NCI-H748 (cell line): ENCODE measurements at regions not wholly inside any gene's neighbourhood (a gene's known extent, or its start where the extent isn't known, plus 50 kb on each side); places are given as distances from the start of the nearest gene placed in this dataset.
"Not testable (repeated sequence)": the region's sequence is repeated elsewhere in the genome, so short reads cannot be mapped to it uniquely, and the experiment has no call there.

Source experiments
- DNase-seq: peaks from one replicate; lab custom pipeline; 2025; ENCODE audit not compliant: unreplicated experiment; lab: John Stamatoyannopoulos, UW

DNA sequence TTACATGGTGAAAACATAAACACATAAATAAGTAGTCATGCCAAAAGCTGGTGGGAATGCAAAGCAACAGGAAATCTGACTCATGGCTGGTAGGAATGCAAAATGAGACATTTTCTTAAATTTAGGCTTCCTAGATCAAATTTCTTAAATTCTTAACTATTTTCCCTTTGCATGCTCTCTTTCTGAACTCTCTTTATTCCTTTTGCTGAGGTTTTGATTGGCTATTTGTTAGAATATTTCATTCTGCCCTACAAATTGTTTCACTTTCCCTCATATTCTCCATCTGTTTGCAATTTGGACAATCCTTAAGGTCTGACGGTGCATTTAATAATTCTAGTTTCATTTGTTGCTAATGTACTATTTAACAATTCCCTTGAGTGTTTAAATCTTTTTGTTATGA is 437.5 kb upstream of the RGS17 start:
- DNase-seq: no peak

DNA sequence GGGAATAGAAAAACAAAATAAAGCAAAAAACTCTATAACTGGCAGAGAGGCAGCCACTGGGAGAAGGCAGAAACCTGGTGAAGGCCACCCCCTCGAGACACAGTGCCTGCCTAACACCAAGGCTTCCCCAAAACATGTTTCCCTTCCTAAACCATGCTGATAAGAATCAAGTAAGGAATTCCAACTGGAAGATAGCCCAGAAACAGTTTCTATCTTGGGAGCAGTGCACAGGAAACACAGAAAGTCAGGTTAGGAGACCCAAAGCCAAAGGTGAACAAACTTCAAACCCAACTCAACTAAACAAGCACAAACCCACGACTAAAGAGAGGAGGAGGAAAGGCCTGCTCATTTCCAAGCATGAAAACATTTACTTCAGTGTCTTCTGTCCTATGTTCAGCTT is 433.7 kb upstream of the RGS17 start:
- DNase-seq: no peak

DNA sequence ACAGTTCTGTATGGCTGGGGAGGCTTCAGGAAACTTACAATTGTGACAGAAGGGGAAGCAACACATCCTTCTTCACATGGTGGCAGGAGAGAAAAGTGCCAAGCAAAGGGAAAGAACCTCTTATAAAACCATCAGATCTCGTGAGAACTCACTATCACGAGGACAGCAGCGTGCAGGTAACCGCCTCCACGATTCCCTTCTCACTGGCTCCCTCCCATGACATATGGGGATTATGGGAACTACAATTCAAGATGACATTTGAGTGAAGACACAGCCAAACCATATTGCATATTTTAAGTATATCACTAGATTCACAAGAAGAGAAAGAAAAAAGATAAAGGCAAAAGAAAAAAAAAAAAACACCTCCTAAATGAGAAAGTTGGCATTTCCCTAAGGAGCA is 431.9 kb upstream of the RGS17 start:
- DNase-seq: no peak

- DNase-seq: no peak
Measured at GRCh38 chr6:153553627-153554026, 422.5 kb upstream of the RGS17 start.

GRCh38 chr6:153539602-153540001 is 408.5 kb upstream of the RGS17 start:
- DNase-seq: no peak

GRCh38 chr6:153538491-153538890 is 407.4 kb upstream of the RGS17 start:
- no peak for DNase-seq

DNA sequence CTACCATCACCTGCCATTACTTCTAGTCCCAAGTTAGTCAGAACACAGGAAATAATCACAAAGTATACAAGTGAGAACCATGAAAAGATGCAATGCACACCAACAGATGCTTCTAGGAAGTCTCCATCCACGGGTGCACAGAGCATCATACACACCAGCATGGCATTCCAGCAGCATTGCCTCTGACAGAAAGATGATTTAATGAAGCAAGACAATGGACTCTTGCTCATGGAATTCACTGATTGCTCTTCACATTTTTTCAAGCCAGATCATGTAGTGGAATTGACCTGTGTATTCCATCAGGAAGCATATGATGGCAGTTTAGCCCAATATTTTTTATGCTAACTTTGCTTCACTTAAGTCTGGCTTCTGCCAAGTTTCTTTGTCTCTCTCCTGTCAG is 406.3 kb upstream of the RGS17 start:
- no peak for DNase-seq

DNA sequence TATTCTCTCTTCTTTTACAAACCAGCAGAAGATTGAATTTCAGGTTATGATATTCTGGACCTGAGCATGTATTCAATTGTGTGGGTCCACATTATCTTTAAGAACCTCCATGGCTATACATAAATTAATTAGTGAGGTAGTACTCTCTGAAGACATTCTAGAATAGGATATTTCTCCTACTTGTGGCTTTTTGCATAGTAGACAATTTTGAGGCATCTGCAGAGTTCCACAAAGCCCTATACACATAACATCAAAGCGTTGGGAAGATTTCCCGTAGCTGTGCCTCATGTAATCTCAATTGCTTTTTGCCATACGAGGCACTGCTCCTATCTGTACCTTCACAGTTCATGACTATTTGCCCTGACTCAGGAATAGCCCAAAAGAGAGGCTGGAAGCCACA is 395.4 kb upstream of the RGS17 start:
- DNase-seq: no peak

GRCh38 chr6:153525998-153526397 is 394.9 kb upstream of the RGS17 start:
- no peak for DNase-seq

DNA sequence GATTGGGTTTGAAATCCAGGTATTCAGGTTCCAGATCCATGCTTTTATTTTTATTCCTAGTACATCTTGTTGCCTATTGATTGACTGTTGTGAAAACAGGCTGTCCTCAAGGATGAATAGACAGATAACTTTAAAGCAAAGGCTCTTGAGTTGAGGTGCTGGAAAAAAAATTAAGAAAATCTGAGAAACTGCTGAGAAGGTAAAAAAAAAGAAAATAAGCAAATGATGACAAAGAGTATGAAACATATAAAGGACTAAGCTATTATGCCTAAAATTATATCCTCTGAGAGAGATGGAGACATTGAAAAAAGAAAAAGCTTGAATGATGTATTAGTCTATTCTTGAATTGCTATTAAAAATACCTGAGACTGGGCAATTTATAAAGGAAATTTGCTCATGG is 392.3 kb upstream of the RGS17 start:
- no peak for DNase-seq

- peak; percentile 24 for DNase-seq
Measured at GRCh38 chr6:153511896-153512496, 380.9 kb upstream of the RGS17 start.

GRCh38 chr6:153503810-153504209 is 372.7 kb upstream of the RGS17 start:
- no peak for DNase-seq

DNA sequence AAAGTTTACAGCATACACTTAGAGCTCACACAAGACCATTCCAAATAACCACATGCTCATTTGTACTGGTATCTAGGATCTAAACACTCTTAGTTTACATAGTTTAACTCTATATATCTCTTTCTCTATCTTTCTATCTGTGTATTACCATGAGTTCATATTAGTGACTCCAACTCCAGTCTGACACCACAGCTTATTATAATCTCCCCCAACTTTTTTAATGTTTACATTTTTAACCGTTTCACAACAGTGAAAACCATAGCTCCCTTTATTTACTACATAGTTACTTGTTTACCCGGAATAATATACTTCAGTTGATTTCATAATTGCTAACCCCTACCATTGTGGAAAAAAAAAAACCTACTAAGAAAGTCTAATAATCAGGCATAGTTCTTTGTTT is 362.4 kb upstream of the RGS17 start:
- DNase-seq: no peak

DNA sequence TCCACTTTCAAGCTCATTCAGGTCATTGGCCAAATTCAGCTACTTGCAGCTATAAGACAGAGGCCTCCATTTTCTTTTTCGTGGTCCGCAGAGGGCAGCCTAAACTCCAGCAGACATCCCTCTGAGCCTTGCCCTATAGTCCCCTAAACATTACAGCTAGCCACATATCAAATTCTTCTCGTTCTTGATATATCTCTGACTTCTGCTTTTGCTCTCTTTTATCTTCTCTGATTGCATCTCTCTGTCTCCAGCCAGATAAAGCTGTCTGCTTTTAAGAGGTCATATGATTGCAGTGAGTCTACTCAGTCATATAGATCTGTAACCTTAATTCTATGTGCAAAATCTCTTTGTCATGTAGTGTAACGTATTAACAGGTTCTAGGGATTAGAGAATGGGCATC is 358.4 kb upstream of the RGS17 start:
- DNase-seq: no peak

- no peak for DNase-seq
Measured at GRCh38 chr6:153488267-153488666, 357.2 kb upstream of the RGS17 start.

DNA sequence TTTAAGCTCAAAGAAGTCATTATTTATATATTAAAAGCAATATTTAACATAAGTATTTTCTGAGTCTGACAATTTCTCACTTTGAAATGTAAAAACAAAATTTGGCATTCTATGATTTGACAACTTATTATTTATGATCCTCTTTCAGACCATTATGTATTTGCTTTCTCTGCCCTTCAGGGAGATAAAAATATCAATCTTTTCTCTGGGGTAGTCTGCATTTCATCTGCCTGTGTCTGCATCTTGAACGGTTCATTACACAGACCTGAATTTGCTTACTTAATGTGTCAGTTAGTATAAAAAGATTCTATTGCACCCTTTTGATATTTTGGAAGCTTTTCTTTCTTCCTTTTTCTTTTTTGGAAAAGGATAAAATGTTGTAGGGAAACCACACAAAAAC is 354.0 kb upstream of the RGS17 start:
- DNase-seq: no peak

DNA sequence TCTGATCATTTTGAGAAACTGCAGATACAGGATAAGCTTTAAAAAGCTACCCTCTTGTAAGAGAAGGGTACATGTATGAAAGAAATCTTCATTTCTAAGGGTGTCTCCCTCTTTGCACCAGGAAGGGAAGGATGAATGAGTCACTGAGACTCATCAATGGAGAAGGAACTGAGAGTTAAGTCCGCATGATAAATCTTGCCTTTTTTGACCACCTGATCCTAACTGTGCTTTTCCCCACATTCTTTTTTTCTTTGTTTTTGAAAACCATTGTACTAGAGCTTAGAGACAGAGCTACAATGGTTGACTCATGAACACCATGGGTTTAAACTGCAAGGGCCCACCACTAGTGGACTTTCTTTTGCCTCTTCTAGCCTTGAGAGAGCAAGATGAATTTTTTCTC is 353.0 kb upstream of the RGS17 start:
- no peak for DNase-seq

GRCh38 chr6:153476243-153476642 is 345.2 kb upstream of the RGS17 start:
- no peak for DNase-seq

DNA sequence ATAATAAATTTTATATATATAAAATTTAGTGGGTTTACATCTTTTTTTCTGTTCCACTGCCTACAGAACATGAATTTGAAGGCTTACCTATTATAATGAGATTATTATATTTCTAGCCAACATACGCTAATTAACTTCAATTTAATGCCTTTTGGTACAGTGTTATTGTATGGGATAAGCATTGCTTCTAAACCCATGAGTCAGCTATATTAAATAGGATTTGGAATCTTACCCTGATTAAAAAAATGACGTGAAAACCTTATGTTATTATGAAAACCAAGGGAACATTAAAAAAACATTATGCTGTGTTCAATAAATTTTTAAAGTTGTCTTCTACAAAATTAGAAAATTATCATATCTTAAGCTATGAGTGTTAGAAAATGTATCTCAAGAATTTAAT is 334.0 kb upstream of the RGS17 start:
- DNase-seq: no peak

DNA sequence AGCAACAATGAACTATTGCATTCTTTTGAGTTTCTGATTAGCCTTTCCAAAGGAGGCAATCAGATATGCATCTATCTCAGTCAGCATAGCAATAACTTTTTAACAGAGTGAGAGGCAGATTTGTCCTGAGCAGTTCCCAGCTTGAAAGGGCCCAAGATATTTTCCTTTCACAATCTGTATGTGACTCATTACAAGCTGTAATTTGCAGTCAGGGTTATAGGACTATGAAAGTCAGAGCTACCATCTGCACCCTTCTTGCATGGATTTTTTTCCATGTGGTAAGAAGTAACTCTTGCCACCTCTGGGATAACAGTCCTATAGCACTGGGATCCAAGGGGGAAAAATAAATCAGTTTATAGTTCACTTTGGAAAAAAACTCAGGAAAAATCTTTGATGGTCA is 318.2 kb upstream of the RGS17 start:
- DNase-seq: no peak

- not testable (repeated sequence) for DNase-seq
Measured at GRCh38 chr6:153442749-153443148, 311.7 kb upstream of the RGS17 start.

DNA sequence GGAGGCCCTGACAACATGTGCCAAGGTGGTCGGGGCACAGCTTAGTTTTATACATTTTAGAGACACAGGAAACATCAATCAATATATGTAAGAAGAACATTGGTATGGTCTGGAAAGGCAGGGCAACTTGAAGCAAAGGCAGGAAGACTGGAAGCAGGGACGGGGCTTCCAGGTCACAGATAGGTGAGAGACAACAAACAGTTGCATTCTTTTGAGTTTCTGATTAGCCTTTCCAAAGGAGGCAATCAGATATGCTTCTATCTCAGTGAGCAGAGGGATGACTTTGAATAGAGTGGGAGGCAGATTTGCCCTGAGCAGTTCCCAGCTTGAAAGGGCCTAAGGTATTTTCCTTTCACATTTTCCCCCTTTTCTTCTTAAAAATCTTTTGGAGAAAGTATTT is 311.0 kb upstream of the RGS17 start:
- no peak for DNase-seq

GRCh38 chr6:153437193-153437592 is 306.1 kb upstream of the RGS17 start:
- no peak for DNase-seq

- DNase-seq: no peak
Measured at GRCh38 chr6:153436351-153436750, 305.3 kb upstream of the RGS17 start.
